A549 (cell line): ENCODE measurements at regions not wholly inside any gene's neighbourhood (a gene's known extent, or its start where the extent isn't known, plus 50 kb on each side); places are given as distances from the start of the nearest gene placed in this dataset.
"Not testable (repeated sequence)": the region's sequence is repeated elsewhere in the genome, so short reads cannot be mapped to it uniquely, and the experiment has no call there.

Experiments
- ATAC-seq, 2 experiments: fragments of 200-7000 bp in 1 of 2; fragments of >200 bp in 1 of 2; cut with Nextera tagmentation in 1 of 2; cut with Tn5 transposase in 1 of 2; 3 replicates each; pipeline versions ENCODE4 v1.8.0 to v1.9.1; 2018 to 2020; ENCODE audit warnings: mild to moderate bottlenecking in 1 of 2, moderate library complexity in 1 of 2
- CTCF ChIA-PET: fragments of 300-600 bp; sonication (Branson Sonifier 250); formaldehyde crosslinking; extraction: SDS; loops from one replicate; lab custom pipeline; 2021; ENCODE audit warnings: antibody characterized with exemption, inconsistent platforms; lab: Yijun Ruan, JAX
- POLR2A ChIA-PET: fragments of 350-600 bp; formaldehyde crosslinking; extraction: SDS; loops from one replicate; lab custom pipeline; 2021; ENCODE audit warnings: antibody characterized with exemption, inconsistent platforms; lab: Yijun Ruan, JAX
- DNase-seq, 2 experiments: peaks; one replicate each; pipeline versions ENCODE4 v3.0.0 to v3.0.0-alpha.2; 2011 to 2016; ENCODE audit warnings: low read depth in 1 of 2, low spot score in 1 of 2
- FAIRE-seq: peaks from 2 replicates; lab custom pipeline; 2011; peaks lifted over from hg19 to GRCh38; lab: Jason Lieb, UNC
- H3K27ac ChIP-seq, 2 experiments: fragments of >200 bp; sonication (Bioruptor Twin); formaldehyde crosslinking; 3 replicates each; pipeline ENCODE4 v1.5.1; 2016 to 2017
- H3K4me1 ChIP-seq: fragments of >200 bp; sonication (Bioruptor Twin); formaldehyde crosslinking; 3 replicates; pipeline ENCODE4 v1.6.1; 2016
- H3K4me2 ChIP-seq: fragments of >200 bp; sonication (Bioruptor Twin); formaldehyde crosslinking; 3 replicates; pipeline ENCODE4 v1.6.1; 2016
- H3K4me3 ChIP-seq: fragments of >200 bp; sonication (Bioruptor Twin); formaldehyde crosslinking; 3 replicates; pipeline ENCODE4 v1.5.1; 2016
- H3K9me3 ChIP-seq: fragments of >200 bp; sonication (Bioruptor Twin); formaldehyde crosslinking; 3 replicates; pipeline ENCODE4 v1.6.1; 2016
- BHLHE40 ChIP-seq: IDR thresholded peaks from 2 replicates; pipeline ENCODE4 v1.6.1; 2012; ENCODE audit warnings: low read depth, low read length, inconsistent platforms
- CBX2 ChIP-seq: fragments of 200-600 bp; sonication (generic); IDR thresholded peaks from 2 replicates; pipeline ENCODE4 v1.6.1; 2016; ENCODE audit warnings: low read depth, mild to moderate bottlenecking, borderline replicate concordance
- CBX8 ChIP-seq: fragments of 200-600 bp; sonication (generic); IDR thresholded peaks from 2 replicates; pipeline ENCODE4 v1.6.1; 2016
- CEBPB ChIP-seq, 2 experiments: fragments of >200 bp in 1 of 2; sonication (Bioruptor Twin) in 1 of 2; formaldehyde crosslinking in 1 of 2; IDR thresholded peaks; 2 replicates each; pipeline ENCODE4 v1.6.1; 2012 to 2016
- FOSB ChIP-seq: fragments of 250-450 bp; sonication (Bioruptor Pico); IDR thresholded peaks from 2 replicates; pipeline ENCODE4 v1.5.0; 2020; ENCODE audit warnings: mild to moderate bottlenecking, moderate library complexity
- FOSL2 ChIP-seq, 2 experiments: fragments of 450-650 bp in 1 of 2; fragments of >200 bp in 1 of 2; sonication (Bioruptor Twin) in 1 of 2; formaldehyde crosslinking; IDR thresholded peaks; 2 replicates each; pipeline versions ENCODE4 v1.5.0 to v1.6.1; 2016 to 2020; ENCODE audit warnings: mild to moderate bottlenecking in 1 of 2, moderate library complexity in 1 of 2
- HDAC2 ChIP-seq: fragments of 200-600 bp; sonication (generic); IDR thresholded peaks from 2 replicates; pipeline ENCODE4 v1.6.1; 2016
- HOXB13 ChIP-seq: fragments of 250-450 bp; sonication (Bioruptor Pico); IDR thresholded peaks from 2 replicates; pipeline ENCODE4 v1.5.0; 2020; ENCODE audit warnings: low read depth, mild to moderate bottlenecking, moderate library complexity
- HOXB5 ChIP-seq: fragments of 250-450 bp; sonication (Bioruptor Pico); IDR thresholded peaks from 2 replicates; pipeline ENCODE4 v1.5.0; 2020; ENCODE audit warnings: mild to moderate bottlenecking, moderate library complexity
- JUN ChIP-seq, 2 experiments: fragments of >200 bp; sonication (Bioruptor Twin); formaldehyde crosslinking; IDR thresholded peaks; 2 replicates in 1 of 2; 3 replicates in 1 of 2; pipeline ENCODE4 v1.6.1; 2016 to 2017
- JUNB ChIP-seq: fragments of >200 bp; sonication (Bioruptor Twin); formaldehyde crosslinking; IDR thresholded peaks from 2 replicates; pipeline ENCODE4 v1.6.1; 2016
- KDM5A ChIP-seq: fragments of 200-600 bp; sonication (generic); IDR thresholded peaks from 2 replicates; pipeline ENCODE4 v1.6.1; 2016; ENCODE audit warnings: antibody characterized with exemption, mild to moderate bottlenecking
- MAX ChIP-seq: IDR thresholded peaks from 2 replicates; pipeline ENCODE4 v1.6.1; 2012
- NR3C1 ChIP-seq: fragments of >200 bp; sonication (Bioruptor Twin); formaldehyde crosslinking; IDR thresholded peaks from 3 replicates; pipeline ENCODE4 v1.6.1; 2017
- PBX3 ChIP-seq: IDR thresholded peaks from 2 replicates; pipeline ENCODE4 v1.6.1; 2012
- RARB ChIP-seq: fragments of 250-450 bp; sonication (Bioruptor Pico); IDR thresholded peaks from 2 replicates; pipeline ENCODE4 v1.8.0; 2021; ENCODE audit warnings: mild to moderate bottlenecking, moderate library complexity
- RCOR1 ChIP-seq: fragments of 150-350 bp; IDR thresholded peaks from 2 replicates; pipeline ENCODE4 v1.6.1; 2014; ENCODE audit warnings: antibody characterized with exemption, low read length, low read depth
- REST ChIP-seq: fragments of 200-600 bp; sonication (generic); IDR thresholded peaks from 2 replicates; pipeline ENCODE4 v1.6.1; 2016; ENCODE audit warnings: antibody characterized with exemption, mild to moderate bottlenecking, moderate library complexity
- RFX5 ChIP-seq: fragments of 450-650 bp; IDR thresholded peaks from 2 replicates; pipeline ENCODE4 v1.7.1; 2014; ENCODE audit warnings: antibody characterized with exemption, mild to moderate bottlenecking, moderate library complexity
- ZC3H11A ChIP-seq: fragments of 450-650 bp; IDR thresholded peaks from 2 replicates; pipeline ENCODE4 v1.6.1; 2014; ENCODE audit warnings: antibody characterized with exemption, mild to moderate bottlenecking
- ZFP36 ChIP-seq: fragments of 450-650 bp; IDR thresholded peaks from 2 replicates; pipeline ENCODE4 v1.6.1; 2014; ENCODE audit warnings: borderline replicate concordance; ENCODE audit not compliant: partially characterized antibody
- ZSCAN20 ChIP-seq: fragments of 250-450 bp; sonication (Bioruptor Pico); IDR thresholded peaks from 2 replicates; pipeline ENCODE4 v1.8.0; 2022; ENCODE audit warnings: mild to moderate bottlenecking, moderate library complexity
- WGBS: methylation state at CpG from one replicate; pipeline ENCODE4 v1.1.6; 2017; ENCODE audit errors: missing lambda C conversion rate; 5-methylcytosine and 5-hydroxymethylcytosine counted together
- TF ChIP-seq, protein P1 (sequence below): fragments of >200 bp; sonication (Bioruptor Twin); formaldehyde crosslinking; IDR thresholded peaks from 2 replicates; pipeline ENCODE4 v1.6.1; 2016

DNA sequence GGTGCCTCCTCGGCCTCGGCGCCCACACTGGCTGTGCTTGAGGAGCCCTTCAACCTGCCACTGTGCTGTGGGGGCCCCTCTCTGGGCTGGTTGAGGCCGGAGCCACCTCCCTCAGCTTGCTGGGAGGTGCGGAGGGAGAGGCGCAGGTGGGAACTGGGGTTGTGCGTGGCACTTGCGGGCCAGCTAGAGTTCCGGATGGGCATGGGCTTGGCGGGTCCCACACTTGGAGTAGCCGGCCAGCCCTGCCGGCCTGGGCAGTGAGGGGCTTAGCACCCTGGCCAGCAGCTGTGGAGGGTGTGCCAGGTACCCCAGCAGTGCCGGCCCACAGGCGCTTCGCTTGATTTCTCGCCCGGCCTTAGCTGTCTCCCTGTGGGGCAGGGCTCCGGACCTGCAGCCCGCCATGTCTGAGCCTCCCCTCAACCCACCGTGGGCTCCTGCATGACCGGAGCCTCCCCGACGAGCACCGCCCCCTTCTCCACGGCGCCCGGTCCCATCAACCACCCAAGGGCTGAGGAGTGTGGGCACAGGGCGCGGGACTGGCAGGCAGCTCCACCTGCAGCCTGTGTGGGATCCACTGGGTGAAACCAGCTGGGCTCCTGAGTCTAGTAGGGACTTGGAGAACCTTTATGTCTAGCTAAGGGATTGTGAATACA, 723.8 kb downstream of the DIAPH3 start:
- no peak for FAIRE-seq
- Histone ChIP-seq H3K27ac (no peak overlapping the region), H3K9me3 (no peaks in the 10 kb centered on the region), H3K4me3 (no peak overlapping the region), H3K4me2 (no peak overlapping the region), H3K4me1 (no peaks in the 10 kb centered on the region)
- ChIA-PET CTCF (no interaction called here), POLR2A (no interaction called here)
- WGBS: 13% methylated on average over 4 of the region's 29 CpGs
- no peak for DNase-seq
- TF ChIP-seq ZC3H11A (no peak), BHLHE40 (no peak), RFX5 (no peak), CBX2 (no peak), NR3C1 (no peak), RARB (CRISPR knock-in tag) (no peak), PBX3 (no peak), KDM5A (no peak), MAX (no peak)
- ATAC-seq: no peak

DNA sequence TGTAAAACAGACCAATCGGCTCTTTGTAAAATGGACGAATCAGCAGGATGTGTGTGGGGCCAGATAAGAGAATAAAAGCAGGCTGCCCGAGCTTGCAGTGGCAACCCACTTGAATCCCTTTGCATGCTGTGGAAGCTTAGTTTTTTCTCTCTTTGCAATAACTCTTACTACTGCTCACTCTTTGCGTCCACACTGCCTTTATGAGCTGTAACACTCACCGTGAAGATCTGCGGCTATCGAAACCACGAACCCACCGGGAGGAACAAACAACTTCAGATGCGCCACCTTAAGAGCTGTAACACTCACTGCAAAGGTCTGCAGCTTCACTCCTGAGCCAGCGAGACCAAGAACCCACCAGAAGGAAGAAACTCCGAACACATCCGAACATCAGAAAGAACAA, 722.7 kb downstream of the DIAPH3 start:
- WGBS: 32% methylated on average over 10 of the region's 13 CpGs
- FAIRE-seq, ATAC-seq, H3K4me1 ChIP-seq, DNase-seq, H3K4me3 ChIP-seq, H3K9me3 ChIP-seq, H3K4me2 ChIP-seq, POLR2A ChIA-PET, H3K27ac ChIP-seq, CTCF ChIA-PET: not testable (repeated sequence)

DNA sequence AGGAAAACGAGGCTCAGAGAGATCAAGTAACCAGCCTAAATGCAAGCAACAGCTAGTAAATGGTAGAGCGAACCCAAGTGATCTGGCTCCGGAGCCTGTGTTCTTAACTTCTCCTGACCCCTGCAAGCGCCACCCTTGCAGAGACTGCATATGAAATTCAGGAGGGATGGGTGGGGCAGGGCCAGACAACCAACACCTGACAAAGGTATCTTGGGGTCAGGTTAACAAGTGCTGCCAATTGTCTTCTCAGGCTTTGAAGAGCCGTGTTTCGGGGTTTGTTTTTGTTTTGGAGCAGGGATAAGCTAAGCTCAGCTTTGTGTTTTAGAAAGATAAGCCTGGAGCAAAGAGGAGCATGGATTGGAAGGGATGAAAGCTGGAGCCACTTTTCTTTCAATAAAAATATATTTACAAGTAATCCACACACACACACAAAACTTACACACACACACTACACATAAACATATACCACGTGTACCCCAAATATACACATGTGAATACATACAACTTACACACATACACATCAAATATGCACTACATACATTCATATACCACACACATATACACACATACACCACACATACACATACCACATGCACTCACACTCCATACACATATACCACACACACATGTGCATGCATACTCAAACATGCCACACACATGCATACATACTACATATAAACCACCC, 722.0 kb downstream of the DIAPH3 start:
- ATAC-seq (no peak), DNase-seq (no peak), FAIRE-seq (no peak)
- no peak overlapping the region for H3K27ac ChIP-seq
- H3K4me3 ChIP-seq: no peak overlapping the region
- H3K9me3 ChIP-seq: no peaks in the 10 kb centered on the region
- H3K4me1 ChIP-seq: no peaks in the 10 kb centered on the region
- ChIA-PET POLR2A (no interaction called here), CTCF (no interaction called here)
- WGBS: 33% methylated on average over 7 of the region's 7 CpGs
- TF ChIP-seq, protein P1, sequence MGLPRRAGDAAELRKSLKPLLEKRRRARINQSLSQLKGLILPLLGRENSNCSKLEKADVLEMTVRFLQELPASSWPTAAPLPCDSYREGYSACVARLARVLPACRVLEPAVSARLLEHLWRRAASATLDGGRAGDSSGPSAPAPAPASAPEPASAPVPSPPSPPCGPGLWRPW: no peak
- TF ChIP-seq CBX8: no peak
- no peak for TF ChIP-seq BHLHE40
- TF ChIP-seq JUN (IDR thresholded peaks at IDR 0.05): no peak
- no peak for TF ChIP-seq CBX2
- no peak for TF ChIP-seq PBX3
- TF ChIP-seq ZFP36: no peak
- TF ChIP-seq HOXB13: no peak
- TF ChIP-seq JUNB: no peak
- TF ChIP-seq REST: no peak
- TF ChIP-seq RCOR1: no peak
- TF ChIP-seq HDAC2: no peak
- TF ChIP-seq FOSL2 (IDR thresholded peaks at IDR 0.05): no peak
- no peak for TF ChIP-seq FOSL2 (CRISPR knock-in tag; IDR thresholded peaks at IDR 0.05)
- no peak for TF ChIP-seq KDM5A
- TF ChIP-seq FOSB (CRISPR knock-in tag): no peak
- no peak for TF ChIP-seq CEBPB (IDR thresholded peaks at IDR 0.05)
- TF ChIP-seq ZSCAN20 (CRISPR knock-in tag): no peak
- TF ChIP-seq RARB (CRISPR knock-in tag): no peak
- no peak for TF ChIP-seq HOXB5
- no peak overlapping the region for H3K4me2 ChIP-seq
